HCT116 (cell line): ENCODE measurements at regions not wholly inside any gene's neighbourhood (a gene's known extent, or its start where the extent isn't known, plus 50 kb on each side); places are given as distances from the start of the nearest gene placed in this dataset.

Experiments
- ATAC-seq: fragments of 200-7000 bp; cut with Tn5 transposase; 2 replicates; pipeline ENCODE4 v1.9.1; 2020; ENCODE audit warnings: mild to moderate bottlenecking, moderate library complexity
- BruUV-seq: library from RNA; stranded (reverse); fragments of 400-500 nt; replicated peaks from 2 replicates; lab custom pipeline; 2021; lab: Mats Ljungman, UMichigan
- CTCF ChIA-PET: fragments of 300-600 bp; sonication (Branson Sonifier 250); formaldehyde crosslinking; loops from one replicate; lab custom pipeline; 2021; ENCODE audit warnings: antibody characterized with exemption; lab: Charles Lee
- POLR2A ChIA-PET: fragments of 300-600, 350-600 bp; sonication (Branson Sonifier 250); formaldehyde crosslinking; loops from one replicate; lab custom pipeline; 2021; ENCODE audit warnings: antibody characterized with exemption; lab: Charles Lee
- RAD21 ChIA-PET, 2 experiments: fragments of 300-600 bp; sonication (Branson Sonifier 250); formaldehyde crosslinking; loops; one replicate each; lab custom pipeline; 2023; ENCODE audit warnings: low total read pairs in 2 of 2; ENCODE audit not compliant: uncharacterized antibody in 2 of 2, unreplicated experiment in 2 of 2, low non-redundant PET in 1 of 2; lab: Charles Lee
- DNase-seq: peaks from one replicate; pipeline ENCODE4 v3.0.0-alpha.2; 2010; ENCODE audit warnings: low read depth, low spot score
- H2AFZ ChIP-seq: fragments of 200-600 bp; shearing (Covaris generic), sonication (generic); 2 replicates; pipeline ENCODE4 v1.6.1; 2017; ENCODE audit warnings: low read depth, mixed run types, mixed read lengths, antibody characterized with exemption, low read length; ENCODE audit not compliant: poor library complexity, severe bottlenecking
- H3K27ac ChIP-seq: 2 replicates; pipeline ENCODE4 v1.5.1; 2012; ENCODE audit warnings: low read depth, low read length
- H3K27me3 ChIP-seq: fragments of 200-600 bp; sonication (generic); 2 replicates; pipeline ENCODE4 v1.6.1; 2016; ENCODE audit warnings: mixed run types, low read length, mixed read lengths; ENCODE audit not compliant: insufficient read depth
- H3K36me3 ChIP-seq, 2 experiments: fragments of 200-500 bp in 1 of 2; fragments of 200-600 bp in 1 of 2; sonication (Bioruptor generic) in 1 of 2; sonication (generic) in 1 of 2; 2 replicates each; pipeline versions ENCODE4 v1.5.1 to v1.6.1; 2014 to 2016; ENCODE audit warnings: low read length in 2 of 2, inconsistent platforms in 1 of 2, mixed read lengths in 1 of 2, mixed run types in 1 of 2; ENCODE audit not compliant: insufficient read depth in 2 of 2, control insufficient read depth in 1 of 2
- H3K4me1 ChIP-seq, 2 experiments: fragments of 200-600 bp in 1 of 2; sonication (generic) in 1 of 2; 2 replicates each; pipeline versions ENCODE4 v1.5.1 to v1.6.1; 2012 to 2017; ENCODE audit warnings: low read length in 2 of 2, inconsistent platforms in 1 of 2, mild to moderate bottlenecking in 1 of 2, mixed read lengths in 1 of 2, mixed run types in 1 of 2, moderate library complexity in 1 of 2; ENCODE audit not compliant: insufficient read depth in 2 of 2, control insufficient read depth in 1 of 2
- H3K4me2 ChIP-seq: fragments of 200-600 bp; sonication (generic); 2 replicates; pipeline ENCODE4 v1.6.1; 2017; ENCODE audit warnings: mixed run types, low read length, mixed read lengths
- H3K4me3 ChIP-seq, 2 experiments: fragments of 200-600 bp in 1 of 2; sonication (generic) in 1 of 2; replicated peaks in 1 of 2; 2 replicates each; pipeline ENCODE4 v1.5.1; 2011 to 2016; ENCODE audit warnings: low read length in 2 of 2, control low read depth in 1 of 2, low read depth in 1 of 2, mild to moderate bottlenecking in 1 of 2, mixed read lengths in 1 of 2, mixed run types in 1 of 2
- H3K79me2 ChIP-seq: fragments of 200-600 bp; sonication (generic); 2 replicates; pipeline ENCODE4 v1.6.1; 2017; ENCODE audit warnings: mild to moderate bottlenecking, mixed run types, low read length, moderate library complexity, mixed read lengths; ENCODE audit not compliant: insufficient read depth
- H3K9ac ChIP-seq: fragments of 200-600 bp; sonication (generic); 2 replicates; pipeline ENCODE4 v1.6.1; 2016; ENCODE audit warnings: low read length, mixed read lengths
- H3K9me2 ChIP-seq: fragments of 200-600 bp; sonication (generic), shearing (Covaris generic); 2 replicates; pipeline ENCODE4 v1.6.1; 2017; ENCODE audit warnings: mixed run types, mild to moderate bottlenecking, moderate library complexity; ENCODE audit not compliant: insufficient read depth
- H3K9me3 ChIP-seq, 2 experiments: fragments of 200-500 bp in 1 of 2; fragments of 200-600 bp in 1 of 2; sonication (Bioruptor generic) in 1 of 2; sonication (generic) in 1 of 2; 2 replicates each; pipeline ENCODE4 v1.6.1; 2014 to 2017; ENCODE audit warnings: low read length in 2 of 2, mixed read lengths in 2 of 2, inconsistent platforms in 1 of 2, low read depth in 1 of 2, mild to moderate bottlenecking in 1 of 2, mixed run types in 1 of 2, moderate library complexity in 1 of 2; ENCODE audit not compliant: control insufficient read depth in 1 of 2, insufficient read depth in 1 of 2
- H4K20me1 ChIP-seq: fragments of 200-600 bp; sonication (generic), shearing (Covaris generic); 2 replicates; pipeline ENCODE4 v1.6.1; 2017; ENCODE audit warnings: mixed run types, mild to moderate bottlenecking, moderate library complexity; ENCODE audit not compliant: insufficient read depth
- CEBPB ChIP-seq: IDR thresholded peaks from 2 replicates; pipeline ENCODE4 v1.6.1; 2012; ENCODE audit warnings: low read depth
- EGR1 ChIP-seq: IDR thresholded peaks from 2 replicates; pipeline ENCODE4 v1.6.1; 2012; ENCODE audit warnings: low read depth
- EZH2phosphoT487 ChIP-seq: fragments of 200-600 bp; IDR thresholded peaks from 2 replicates; pipeline ENCODE4 v1.6.1; 2018; ENCODE audit warnings: antibody characterized with exemption, borderline replicate concordance
- JUND ChIP-seq: IDR thresholded peaks from 2 replicates; pipeline ENCODE4 v1.6.1; 2012
- POLR2A ChIP-seq: IDR thresholded peaks from 2 replicates; pipeline ENCODE4 v1.7.0; 2011; ENCODE audit warnings: borderline replicate concordance; ENCODE audit not compliant: insufficient read depth, insufficient read length; ENCODE audit errors: extremely low read depth
- POLR2AphosphoS5 ChIP-seq: IDR thresholded peaks from 2 replicates; pipeline ENCODE4 v1.6.1; 2011; ENCODE audit warnings: mild to moderate bottlenecking, low read depth, low read length, moderate library complexity
- RAD21 ChIP-seq: IDR thresholded peaks from 2 replicates; pipeline ENCODE4 v1.6.1; 2012; ENCODE audit warnings: low read depth, mild to moderate bottlenecking
- REST ChIP-seq: IDR thresholded peaks from 2 replicates; pipeline ENCODE4 v1.6.1; 2012; ENCODE audit warnings: low read depth
- SIN3A ChIP-seq: IDR thresholded peaks from 2 replicates; pipeline ENCODE4 v1.6.1; 2012; ENCODE audit warnings: low read depth
- SP1 ChIP-seq: IDR thresholded peaks from 2 replicates; pipeline ENCODE4 v1.6.1; 2012; ENCODE audit warnings: low read depth
- SRF ChIP-seq: IDR thresholded peaks from 2 replicates; pipeline ENCODE4 v1.6.1; 2012; ENCODE audit warnings: low read depth
- YY1 ChIP-seq: IDR thresholded peaks from 2 replicates; pipeline ENCODE4 v1.6.1; 2011; ENCODE audit warnings: low read length, low read depth, moderate library complexity, mild to moderate bottlenecking; ENCODE audit not compliant: insufficient replicate concordance; ENCODE audit errors: extremely low read depth
- ZFX ChIP-seq: fragments of 450-650 bp; IDR thresholded peaks from 2 replicates; pipeline ENCODE4 v1.6.1; 2017
- intact Hi-C: fragments of 100-400 bp; cut with micrococcal nuclease; formaldehyde crosslinking; loops from 2 replicates; pipeline ENCODE4 v1.10.0; 2022
- TF ChIP-seq, protein P1 (sequence below): IDR thresholded peaks from 2 replicates; pipeline ENCODE4 v1.6.1; 2011; ENCODE audit warnings: mild to moderate bottlenecking, low read length, moderate library complexity; ENCODE audit not compliant: insufficient replicate concordance; ENCODE audit errors: extremely low read depth
- TF ChIP-seq, protein P2 (sequence below): IDR thresholded peaks from 2 replicates; pipeline ENCODE4 v1.6.1; 2012

DNA sequence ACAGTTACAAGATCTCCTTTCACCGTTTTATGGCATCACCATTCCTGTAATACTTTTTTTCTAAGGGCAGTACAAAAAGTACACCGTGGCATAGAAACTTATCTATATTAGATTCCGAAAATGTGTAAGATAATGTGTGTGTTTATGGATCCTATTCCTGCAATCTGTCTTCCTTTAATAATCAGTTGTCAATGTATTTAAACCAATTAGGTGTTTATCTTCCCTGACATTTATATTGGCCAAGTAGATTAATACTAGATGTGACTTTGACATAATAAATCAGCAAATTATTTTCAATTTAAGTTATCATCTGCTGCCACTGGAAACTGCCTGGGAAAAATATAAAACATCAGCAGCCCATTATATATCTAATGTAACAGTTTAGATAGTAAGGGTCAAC is 770.3 kb upstream of the ADGRL2 start (continued):
- TF ChIP-seq, protein P1, sequence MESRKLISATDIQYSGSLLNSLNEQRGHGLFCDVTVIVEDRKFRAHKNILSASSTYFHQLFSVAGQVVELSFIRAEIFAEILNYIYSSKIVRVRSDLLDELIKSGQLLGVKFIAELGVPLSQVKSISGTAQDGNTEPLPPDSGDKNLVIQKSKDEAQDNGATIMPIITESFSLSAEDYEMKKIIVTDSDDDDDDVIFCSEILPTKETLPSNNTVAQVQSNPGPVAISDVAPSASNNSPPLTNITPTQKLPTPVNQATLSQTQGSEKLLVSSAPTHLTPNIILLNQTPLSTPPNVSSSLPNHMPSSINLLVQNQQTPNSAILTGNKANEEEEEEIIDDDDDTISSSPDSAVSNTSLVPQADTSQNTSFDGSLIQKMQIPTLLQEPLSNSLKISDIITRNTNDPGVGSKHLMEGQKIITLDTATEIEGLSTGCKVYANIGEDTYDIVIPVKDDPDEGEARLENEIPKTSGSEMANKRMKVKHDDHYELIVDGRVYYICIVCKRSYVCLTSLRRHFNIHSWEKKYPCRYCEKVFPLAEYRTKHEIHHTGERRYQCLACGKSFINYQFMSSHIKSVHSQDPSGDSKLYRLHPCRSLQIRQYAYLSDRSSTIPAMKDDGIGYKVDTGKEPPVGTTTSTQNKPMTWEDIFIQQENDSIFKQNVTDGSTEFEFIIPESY: no peak
- no peak for TF ChIP-seq CEBPB
- no peak for TF ChIP-seq EGR1
- no peak for TF ChIP-seq POLR2AphosphoS5

GRCh38 chr1:81029266-81029665 is 771.5 kb upstream of the ADGRL2 start:
- POLR2A ChIA-PET: no interaction called here
- Histone ChIP-seq H3K9me3 (no peaks in the 10 kb centered on the region), H3K79me2 (no peaks in the 10 kb centered on the region), H3K4me1 (no peaks in the 10 kb centered on the region), H2AFZ (no peak overlapping the region), H3K9me2 (no peaks in the 10 kb centered on the region), H3K27ac (no peak overlapping the region), H3K27me3 (no peaks in the 10 kb centered on the region), H3K9ac (no peak overlapping the region), H4K20me1 (no peaks in the 10 kb centered on the region), H3K4me3 (no peak overlapping the region), H3K4me2 (no peak overlapping the region), H3K36me3 (no peaks in the 10 kb centered on the region)
- DNase-seq (no peak), ATAC-seq (no peak)
- RAD21 ChIA-PET: no interaction called here
- no TSS peak for BruUV-seq
- CTCF ChIA-PET: no interaction called here
- intact Hi-C loops: no loop called here
- no peak for TF ChIP-seq POLR2A
- TF ChIP-seq JUND: no peak
- no peak for TF ChIP-seq SP1
- TF ChIP-seq SIN3A: no peak
- no peak for TF ChIP-seq RAD21
- TF ChIP-seq CEBPB: no peak
- no peak for TF ChIP-seq EZH2phosphoT487
- TF ChIP-seq POLR2AphosphoS5: no peak
- TF ChIP-seq SRF: no peak
- no peak for TF ChIP-seq ZFX
- no peak for TF ChIP-seq YY1
- no peak for TF ChIP-seq REST
- TF ChIP-seq, protein P2, sequence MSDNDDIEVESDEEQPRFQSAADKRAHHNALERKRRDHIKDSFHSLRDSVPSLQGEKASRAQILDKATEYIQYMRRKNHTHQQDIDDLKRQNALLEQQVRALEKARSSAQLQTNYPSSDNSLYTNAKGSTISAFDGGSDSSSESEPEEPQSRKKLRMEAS: no peak
- TF ChIP-seq, all 23 proteins: peak for 0
